HG03442 (cell line): ENCODE measurements at regions not wholly inside any gene's neighbourhood (a gene's known extent, or its start where the extent isn't known, plus 50 kb on each side); places are given as distances from the start of the nearest gene placed in this dataset.
A peak's percentile ranks its signal among the peaks of the same experiment; 100 is the strongest.
"Not testable (repeated sequence)": the region's sequence is repeated elsewhere in the genome, so short reads cannot be mapped to it uniquely, and the experiment has no call there.

Source experiments
- ATAC-seq: cut with Tn5 transposase; IDR thresholded peaks from one replicate; pipeline ENCODE4 v1.9.1; 2021; ENCODE audit warnings: mild to moderate bottlenecking, moderate library complexity; ENCODE audit not compliant: unreplicated experiment

DNA sequence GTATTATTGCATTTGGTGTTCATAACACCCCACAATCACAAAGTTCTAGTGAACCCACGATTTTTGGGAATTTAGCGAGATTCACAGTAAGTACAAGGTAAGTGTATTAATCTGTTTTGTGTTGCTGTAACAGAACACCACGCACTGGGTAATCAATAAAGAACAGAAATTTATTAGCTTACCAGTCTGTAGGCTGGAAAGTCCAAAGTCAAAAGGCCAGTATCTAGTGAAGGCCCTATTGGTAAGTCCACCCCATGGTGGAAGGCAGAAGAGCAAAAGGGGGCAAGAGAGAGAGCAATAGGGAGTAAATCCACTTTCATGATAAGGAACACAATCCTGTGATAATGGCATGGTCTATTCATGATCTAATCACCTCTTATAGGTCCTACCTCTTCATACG is 190.3 kb upstream of the KCNMB2 start:
- ATAC-seq, result no peak

DNA sequence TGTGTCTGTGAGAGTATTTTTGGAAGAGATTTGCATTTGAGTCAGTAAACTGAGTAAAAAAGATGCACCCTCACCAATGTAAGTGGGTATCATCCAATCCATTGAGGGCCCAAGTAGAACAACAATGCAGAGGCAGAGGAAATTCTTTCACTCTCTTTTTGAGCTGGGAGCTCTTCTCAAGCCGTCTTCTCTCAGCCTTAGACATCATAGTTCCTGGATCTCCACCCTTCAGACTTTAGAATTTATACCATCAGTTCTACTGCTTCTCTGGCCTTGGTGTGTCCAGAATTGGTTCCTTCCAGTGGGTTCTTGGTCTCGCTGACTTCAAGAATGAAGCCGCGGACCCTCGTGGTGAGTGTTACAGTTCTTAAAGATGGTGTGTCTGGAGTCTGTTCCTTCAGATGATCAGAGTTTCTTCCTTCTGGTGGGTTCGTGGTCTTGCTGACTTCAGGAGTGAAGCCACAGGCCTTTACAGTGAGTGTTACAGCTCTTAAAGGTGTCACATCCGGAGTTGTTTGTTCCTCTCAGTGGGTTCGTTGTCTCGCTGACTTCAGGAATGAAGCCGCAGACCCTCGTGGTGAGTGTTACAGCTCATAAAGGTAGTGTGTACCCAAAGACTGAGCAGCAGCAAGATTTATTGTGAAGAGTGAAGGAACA is 187.5 kb upstream of the KCNMB2 start:
- not testable (repeated sequence) for ATAC-seq

DNA sequence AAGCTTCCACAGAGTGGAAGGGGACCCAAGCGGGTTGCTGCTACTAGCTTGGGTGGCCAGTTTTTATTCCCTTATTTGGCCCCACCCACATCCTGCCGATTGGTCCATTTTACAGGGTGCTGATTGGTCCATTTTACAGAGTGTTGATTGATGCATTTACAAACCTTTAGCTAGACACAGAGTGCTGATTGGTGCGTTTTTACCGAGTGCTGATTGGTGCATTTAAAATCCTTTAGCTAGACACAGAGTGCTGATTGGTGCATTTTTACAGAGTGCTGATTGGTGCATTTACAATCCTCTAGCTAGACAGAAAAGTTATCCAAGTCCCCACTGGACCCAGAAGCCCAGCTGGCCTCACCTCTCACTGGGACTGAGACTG is 187.0 kb upstream of the KCNMB2 start:
- not testable (repeated sequence) for ATAC-seq

DNA sequence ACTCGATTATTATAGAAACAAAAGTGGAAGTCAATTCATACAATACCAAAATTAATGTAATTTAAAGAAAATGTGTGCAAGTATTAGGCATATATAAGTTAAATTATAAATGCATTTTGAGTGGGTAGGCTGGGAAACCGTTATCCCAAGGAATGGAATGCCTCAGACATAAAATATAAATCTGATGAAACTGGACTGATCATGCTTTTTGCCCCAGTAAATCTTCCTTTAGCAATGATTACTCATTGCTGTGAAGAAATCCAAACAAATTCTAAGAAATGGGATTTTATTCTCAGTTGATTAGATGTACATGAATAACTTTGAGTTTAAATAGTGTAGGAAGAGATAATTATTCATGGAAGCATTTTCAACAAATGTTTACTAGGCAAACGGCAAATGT is 185.5 kb upstream of the KCNMB2 start:
- ATAC-seq, result no peak

DNA sequence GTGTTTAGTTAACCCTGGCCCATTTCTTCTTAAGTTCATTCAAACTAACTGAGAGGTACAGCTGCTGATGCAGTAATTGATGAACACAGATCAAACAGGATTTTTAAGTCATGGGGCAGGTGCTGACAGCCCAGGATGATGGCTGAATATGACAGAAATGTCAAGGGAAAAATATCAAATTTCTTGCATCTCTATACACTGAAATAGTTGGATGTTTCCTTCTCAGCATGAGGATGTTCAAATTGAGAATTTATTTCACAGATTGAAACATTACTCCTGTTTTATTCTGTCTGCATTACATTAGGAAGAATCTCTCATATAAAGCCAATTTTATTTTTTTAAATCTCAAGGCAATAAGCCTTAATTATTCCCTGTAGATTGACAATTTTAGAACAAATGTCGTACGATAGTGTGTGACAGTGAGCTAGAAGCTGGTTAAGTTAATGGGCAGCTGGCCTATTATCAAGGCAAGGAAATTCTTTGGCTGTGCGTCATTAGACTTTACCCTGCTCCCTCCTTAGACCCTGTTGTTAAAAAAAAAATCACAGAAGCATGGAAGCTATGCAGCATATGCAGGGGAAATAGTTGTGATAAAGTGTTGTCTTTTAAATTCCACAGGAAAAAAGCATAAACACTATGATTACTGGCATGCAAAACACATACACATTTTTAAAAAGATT is 183.8 kb upstream of the KCNMB2 start:
- ATAC-seq, result no peak

DNA sequence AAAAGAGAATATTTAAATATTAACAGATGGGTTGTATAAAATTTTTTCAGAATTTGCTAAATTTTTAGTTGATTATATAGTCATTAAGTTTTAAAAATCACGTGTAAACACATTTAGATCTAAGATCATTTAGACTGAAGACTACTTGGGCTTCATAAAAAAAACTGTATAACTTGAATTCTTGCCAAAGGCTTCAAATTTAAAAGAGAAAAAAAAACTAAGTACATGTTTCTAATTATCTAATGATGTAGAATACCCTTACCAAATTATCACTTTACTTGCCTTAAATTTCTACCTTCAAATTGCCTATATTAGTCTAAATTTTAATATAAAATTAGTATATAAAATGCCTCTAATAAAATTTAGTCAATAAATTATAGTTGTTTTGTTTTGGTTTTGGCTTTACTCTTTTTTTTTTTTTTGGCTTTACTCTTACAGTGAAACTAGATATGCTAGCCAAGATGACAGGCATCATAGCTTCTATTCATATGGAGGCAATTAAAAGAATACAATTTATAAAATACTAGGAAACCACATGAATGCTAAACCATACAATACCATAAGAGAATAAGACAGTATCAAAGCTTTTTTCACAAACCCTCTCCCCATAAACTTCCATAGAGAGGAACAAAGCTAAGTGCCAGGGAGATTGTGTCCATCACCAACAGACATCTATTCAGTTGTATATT is 183.1 kb upstream of the KCNMB2 start:
- ATAC-seq, result no peak

DNA sequence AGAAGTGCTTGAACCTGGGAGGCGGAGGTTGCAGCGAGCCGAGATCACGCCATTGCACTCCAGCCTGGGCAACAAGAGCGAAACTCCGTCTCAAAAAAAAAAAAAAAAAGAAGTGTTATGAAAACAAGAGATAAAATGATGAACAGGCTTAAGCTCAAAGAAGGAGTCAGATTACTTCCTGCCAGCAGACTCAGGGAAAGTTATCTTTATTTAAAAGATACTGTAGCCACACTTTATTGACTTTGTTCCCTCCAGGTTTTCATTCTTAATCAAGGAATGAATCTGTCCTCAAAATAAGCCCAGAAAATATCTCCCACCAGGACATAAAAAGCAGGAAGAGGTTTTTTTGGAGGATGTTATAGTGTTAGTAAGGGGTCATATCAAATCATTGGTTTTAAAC is 176.5 kb upstream of the KCNMB2 start:
- no peak for ATAC-seq

DNA sequence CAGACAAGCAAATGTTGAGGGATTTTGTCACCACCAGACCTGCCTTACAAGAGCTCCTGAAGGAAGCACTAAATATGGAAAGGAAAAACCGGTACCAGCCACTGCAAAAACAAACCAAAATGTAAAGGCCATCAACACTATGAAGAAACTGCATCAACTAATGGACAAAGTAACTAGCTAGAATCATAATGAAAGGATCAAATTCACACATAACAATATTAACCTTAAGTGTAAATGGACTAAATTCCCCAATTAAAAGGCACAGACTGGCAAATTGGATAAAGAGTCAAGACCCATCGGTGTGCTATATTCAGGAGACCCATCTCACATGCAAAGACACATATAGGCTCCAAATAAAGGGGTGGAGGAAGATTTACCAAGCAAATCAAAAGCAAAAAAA is 173.2 kb upstream of the KCNMB2 start:
- ATAC-seq, result not testable (repeated sequence)

DNA sequence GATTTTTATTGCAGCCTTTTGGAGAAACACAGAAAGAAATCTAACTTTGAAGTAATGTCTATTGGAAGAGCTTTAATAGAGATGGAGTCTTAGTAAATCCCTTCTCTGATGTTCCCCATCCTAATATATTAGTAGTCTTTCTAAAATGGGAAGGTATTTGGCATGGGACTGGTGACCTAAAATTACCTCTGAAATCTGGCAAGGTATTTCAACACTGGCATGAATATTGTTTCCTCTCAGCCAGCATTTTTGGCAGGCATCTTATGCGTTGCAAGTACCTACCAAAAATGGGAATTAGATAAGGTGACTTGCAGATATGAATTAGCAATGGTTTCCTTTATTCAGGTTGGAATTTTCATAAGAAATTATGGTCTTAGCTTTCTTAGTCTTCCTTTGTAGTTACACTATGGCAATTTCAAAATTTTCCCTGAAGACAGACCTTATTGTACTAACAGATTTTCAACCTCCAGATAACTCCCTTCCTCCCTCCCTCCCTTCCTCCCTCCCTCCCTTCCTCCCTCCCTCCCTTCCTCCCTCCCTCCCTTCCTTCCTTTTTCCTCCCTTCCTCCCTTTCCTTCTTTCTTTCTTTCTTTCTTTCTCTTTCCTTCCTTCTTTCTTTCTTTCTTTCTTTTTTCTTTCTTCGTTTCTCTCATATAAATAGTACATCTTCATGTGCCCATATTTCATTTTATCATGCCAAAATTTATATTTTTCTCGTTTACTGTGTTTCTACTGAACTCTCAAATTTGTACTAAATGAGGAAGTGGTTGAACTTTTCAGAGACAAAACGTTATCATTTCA is 168.2 kb upstream of the KCNMB2 start:
- no peak for ATAC-seq

DNA sequence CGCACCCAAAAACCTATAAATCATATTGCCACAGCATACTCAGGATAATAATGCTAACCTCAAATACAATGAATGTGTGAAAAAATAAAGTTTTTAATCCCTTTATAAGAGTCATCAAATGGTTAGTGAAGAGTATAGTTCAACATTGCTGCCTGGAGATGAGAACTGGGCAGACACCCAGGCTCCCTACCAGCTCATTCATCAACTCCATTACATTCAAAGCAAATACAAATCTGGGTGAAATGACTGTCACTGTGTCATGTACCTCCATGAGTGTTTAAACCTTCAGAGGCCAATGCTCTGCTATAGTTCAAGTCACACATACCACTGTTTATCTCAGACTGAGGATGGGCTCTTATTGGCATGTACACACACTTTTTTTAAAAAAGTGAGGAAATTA is 167.2 kb upstream of the KCNMB2 start:
- ATAC-seq, result no peak

DNA sequence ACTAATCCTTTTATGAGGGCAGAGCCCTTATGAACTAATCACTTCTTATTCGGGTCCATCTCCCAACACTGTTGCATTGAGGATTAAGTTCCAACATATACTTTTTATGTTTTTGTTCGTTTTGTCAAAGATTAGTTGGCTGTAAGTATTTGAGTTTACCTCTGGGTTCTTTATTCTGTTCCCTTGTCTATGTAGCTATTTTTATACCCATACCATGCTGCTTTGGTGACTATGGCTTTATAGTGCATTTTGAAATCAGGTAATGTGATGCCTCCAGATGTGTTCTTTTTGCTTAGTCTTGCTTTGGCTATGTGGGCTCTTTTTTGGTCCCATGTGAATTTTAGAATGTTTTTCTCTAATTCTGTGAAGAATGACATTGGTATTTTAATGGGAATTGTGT is 166.4 kb upstream of the KCNMB2 start:
- no peak for ATAC-seq

DNA sequence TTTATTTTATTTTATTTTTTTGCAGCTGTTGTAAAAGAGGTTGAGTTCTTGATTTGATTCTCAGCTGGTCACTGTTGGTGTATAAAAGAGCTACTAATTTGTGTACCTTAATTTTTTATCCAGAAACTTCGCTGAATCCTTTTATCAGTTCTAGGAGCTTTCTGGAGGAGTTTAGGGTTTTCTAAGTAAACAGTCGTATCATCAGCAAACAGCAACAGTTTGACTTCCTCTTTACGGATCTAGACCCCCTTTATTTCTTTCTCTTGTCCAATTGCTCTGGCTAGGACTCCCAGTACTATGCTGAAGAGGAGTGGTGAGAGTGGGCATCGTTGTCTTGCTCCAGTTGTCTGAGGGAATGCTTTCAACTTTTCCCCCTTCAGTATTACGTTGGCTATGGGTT is 165.8 kb upstream of the KCNMB2 start:
- no peak for ATAC-seq

DNA sequence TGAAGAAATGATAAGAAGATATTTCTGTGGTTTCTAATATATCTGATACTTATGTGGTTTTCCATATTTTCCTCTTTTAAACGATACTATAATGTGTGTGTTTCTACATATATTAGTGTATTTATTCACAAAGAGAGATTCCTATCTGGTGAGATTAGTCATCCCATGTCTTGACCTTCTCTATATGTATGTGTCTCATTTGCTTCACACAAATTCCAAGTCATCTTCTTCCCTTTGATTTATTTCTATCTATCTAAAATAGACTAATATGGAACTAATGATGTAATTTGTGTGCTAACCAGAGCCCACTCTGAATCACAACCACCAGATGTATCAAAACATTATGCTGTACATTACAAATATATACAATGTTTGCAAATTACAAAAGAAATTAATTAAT is 154.7 kb upstream of the KCNMB2 start:
- no peak for ATAC-seq

DNA sequence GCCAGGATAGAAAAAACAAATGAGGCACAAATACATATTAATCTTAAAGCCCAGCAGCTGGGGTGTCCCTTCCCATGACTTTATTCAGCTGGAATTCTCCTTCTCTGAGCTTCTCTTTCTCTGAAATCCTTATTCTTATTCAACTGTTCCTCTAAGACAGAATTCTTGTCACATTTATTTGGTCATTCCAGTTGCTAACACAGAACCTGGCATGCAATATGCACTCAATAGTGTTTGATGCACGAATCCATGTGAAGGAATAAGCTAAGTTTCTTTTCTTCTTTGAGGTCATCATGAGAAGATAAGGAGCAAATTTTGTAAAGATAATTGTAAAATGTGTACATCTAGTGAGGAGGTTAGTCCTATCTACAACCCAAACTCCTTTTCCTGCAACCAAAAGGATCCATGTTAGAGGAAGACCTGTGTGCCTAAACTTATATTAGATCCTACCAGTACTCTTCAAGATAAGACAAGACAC is 154.2 kb upstream of the KCNMB2 start:
- ATAC-seq, result no peak

DNA sequence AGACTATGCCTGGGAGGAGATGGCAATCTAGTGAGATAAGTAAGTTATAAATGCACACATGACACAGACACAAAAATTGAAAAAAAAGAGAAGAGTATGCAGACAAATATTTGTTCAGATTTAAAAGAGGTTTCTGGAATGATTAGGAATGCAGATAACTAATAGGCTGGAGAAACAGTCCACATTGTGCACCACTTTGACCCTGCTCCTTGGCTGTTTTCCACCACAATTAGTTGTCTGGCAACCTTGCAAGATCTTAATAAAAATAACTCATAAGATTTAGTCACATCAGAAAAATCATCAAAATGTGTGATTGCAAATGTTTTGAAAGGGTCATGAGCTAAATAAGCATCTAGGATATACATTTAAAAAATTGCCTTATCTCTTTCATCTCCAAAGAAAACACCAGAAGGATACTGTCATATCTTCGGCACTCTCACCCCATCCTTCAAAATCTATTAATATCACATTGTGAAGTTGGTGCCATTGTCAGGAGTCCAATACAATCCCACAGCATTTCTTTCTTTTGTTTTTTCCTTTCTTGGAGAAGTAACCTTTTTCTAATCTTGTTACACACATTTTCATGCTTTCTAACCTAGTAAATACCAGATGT is 153.7 kb upstream of the KCNMB2 start:
- no peak for ATAC-seq

DNA sequence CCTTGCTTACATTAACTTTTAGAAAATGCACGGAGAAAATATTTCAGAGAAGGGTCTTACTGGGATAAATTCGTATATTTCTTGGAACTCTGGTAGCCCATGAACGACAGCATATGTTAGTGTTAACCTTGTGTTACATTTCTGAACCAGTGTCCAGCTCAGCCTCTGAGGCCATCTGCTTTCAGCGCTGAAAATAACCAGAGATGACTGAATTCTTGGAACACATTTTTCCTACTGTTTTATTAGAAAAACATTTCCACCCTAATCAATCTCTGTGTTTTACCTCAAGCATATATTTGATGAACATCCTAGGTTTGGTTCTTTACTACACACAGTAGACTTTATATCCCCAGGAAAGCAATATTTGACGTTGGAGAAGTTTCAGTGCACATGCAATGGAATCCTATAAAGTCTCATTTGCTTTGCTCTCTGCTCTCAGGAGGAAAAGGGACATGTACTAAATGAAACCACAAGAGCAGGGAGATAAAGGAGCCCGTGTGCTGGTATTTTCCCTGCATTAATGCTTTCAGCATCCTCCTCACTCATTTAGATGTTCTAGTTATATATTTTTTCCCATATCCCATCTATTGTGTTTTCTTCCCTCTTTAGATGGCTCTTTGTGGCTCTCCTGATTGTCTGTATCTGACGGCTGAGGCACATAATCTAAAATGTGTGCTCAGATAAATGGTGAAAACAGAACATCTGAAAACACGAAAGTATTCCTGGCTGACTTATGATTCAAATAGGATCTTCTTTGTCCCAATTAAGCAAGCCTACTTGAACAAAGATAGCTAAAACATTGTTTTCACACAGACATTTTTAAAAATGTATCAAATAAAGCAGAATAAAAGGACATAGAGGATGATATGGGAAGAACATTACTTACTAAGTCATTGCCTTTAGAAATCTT is 151.7 kb upstream of the KCNMB2 start:
- no peak for ATAC-seq

DNA sequence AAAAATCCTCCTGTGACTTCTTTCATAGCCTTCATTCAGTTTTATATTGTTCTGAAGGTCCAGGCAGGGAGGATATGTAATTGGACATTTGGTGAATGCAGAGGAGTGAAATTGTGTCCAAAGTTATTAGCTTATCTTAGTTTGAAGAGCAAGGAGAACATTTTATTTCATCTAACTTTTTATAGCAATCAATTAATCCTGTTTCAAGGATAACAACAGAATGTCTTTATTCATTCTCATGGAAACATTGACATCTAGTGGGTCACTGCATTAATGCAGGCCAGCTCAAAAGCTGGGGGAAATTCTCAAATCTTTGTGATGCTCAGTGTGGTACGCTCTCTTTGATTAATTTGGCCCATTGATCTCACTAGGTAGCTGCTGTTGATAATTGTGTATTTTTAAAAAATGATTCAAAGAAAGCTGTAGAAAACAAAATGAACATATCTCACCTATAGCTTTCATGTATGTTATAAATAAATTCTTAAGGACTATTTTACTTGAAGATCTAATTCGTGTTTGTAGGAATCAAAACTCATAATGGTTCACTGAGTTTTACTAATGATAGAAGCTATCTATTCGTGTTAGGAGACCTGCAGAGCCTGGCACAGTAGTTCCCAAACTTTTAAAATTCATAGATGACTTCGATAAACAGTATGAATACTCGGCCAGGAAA is 150.8 kb upstream of the KCNMB2 start:
- peak; percentile 52 for ATAC-seq

DNA sequence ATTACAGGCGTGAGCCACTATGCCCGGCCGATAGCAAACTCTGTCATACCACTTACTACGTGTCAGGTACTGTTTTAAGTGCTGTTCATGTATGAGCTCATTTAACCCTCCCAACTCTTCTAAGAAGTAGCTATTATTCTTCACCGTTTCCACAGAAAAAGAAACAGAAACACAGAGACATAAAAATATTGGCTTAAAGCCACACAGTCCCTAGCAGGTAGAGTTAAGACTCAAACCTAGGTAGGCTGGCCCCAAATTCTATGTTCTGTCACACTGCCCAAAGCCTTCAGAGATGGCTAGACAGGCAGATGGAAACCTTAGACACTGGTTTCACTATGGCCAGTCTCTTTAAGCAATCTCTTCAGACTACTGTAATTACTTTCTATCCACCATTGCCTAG is 149.8 kb upstream of the KCNMB2 start:
- no peak for ATAC-seq

DNA sequence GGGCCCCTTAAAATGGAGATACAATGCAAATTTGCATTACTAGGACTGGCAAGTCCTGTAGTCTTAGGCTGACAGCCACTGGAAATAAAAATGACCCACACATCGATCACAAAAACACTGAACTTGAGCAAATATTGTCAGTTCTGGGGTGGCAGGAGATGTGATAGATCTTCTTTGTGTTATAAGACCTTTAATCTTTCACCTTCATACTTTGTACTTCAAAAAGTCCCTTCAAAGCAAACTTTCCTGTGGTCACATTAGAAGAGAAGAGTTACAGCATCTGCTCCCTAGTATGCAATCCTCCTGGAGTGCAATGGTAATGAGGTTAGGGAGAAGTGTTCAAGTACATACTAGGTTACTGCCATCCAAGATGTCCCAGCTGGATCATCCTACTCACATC is 149.4 kb upstream of the KCNMB2 start:
- no peak for ATAC-seq
